Activated CD4-positive, alpha-beta T cell treated with anti-CD3 and anti-CD28 coated beads for 36 hours (primary cell): ENCODE measurements at regions not wholly inside any gene's neighbourhood (a gene's known extent, or its start where the extent isn't known, plus 50 kb on each side); places are given as distances from the start of the nearest gene placed in this dataset.
"Not testable (repeated sequence)": the region's sequence is repeated elsewhere in the genome, so short reads cannot be mapped to it uniquely, and the experiment has no call there.

ENCODE experiments used
- ATAC-seq: fragments of 200-7000 bp; cut with Tn5 transposase; one replicate; pipeline ENCODE4 v1.10.0; 2021; ENCODE audit warnings: mild to moderate bottlenecking, moderate library complexity
- CTCF ChIA-PET: fragments of 350-600 bp; sonication (Branson Sonifier 250); formaldehyde crosslinking; loops from one replicate; lab custom pipeline; 2021; ENCODE audit warnings: antibody characterized with exemption; lab: Charles Lee
- POLR2A ChIA-PET: fragments of 350-600 bp; sonication (Branson Sonifier 250); formaldehyde crosslinking; loops from one replicate; lab custom pipeline; 2021; ENCODE audit warnings: antibody characterized with exemption, inconsistent platforms; lab: Charles Lee
- DNase-seq: peaks from one replicate; pipeline ENCODE4 v3.0.0-alpha.2; 2020
- H3K27ac Mint-ChIP-seq: one replicate; pipeline ENCODE4 v1.8.0; 2021; ENCODE audit warnings: mixed read lengths
- H3K27me3 Mint-ChIP-seq: one replicate; pipeline ENCODE4 v1.8.0; 2021; ENCODE audit warnings: mixed read lengths
- H3K36me3 Mint-ChIP-seq: one replicate; pipeline ENCODE4 v1.8.0; 2021; ENCODE audit warnings: low read depth, mixed read lengths
- H3K4me1 Mint-ChIP-seq: one replicate; pipeline ENCODE4 v1.8.0; 2021; ENCODE audit warnings: mixed read lengths
- H3K4me3 Mint-ChIP-seq: one replicate; pipeline ENCODE4 v1.8.0; 2021; ENCODE audit warnings: mild to moderate bottlenecking, moderate library complexity, mixed read lengths
- H3K9me3 Mint-ChIP-seq: one replicate; pipeline ENCODE4 v1.8.0; 2021; ENCODE audit warnings: low read depth, mixed read lengths
- intact Hi-C, 2 experiments: fragments of 100-400 bp; cut with DNase I in 1 of 2; cut with micrococcal nuclease in 1 of 2; formaldehyde crosslinking; loops; one replicate each; pipeline versions ENCODE4 v1.14.2 to v1.15.1; 2022 to 2024; cut with DNase I, micrococcal nuclease

- H3K9me3 Mint-ChIP-seq, result no peaks in the 10 kb centered on the region
- intact Hi-C loops, result no loop called here
- POLR2A ChIA-PET, result no interaction called here
- H3K27ac Mint-ChIP-seq, result no peak overlapping the region
- ATAC-seq, result no peak
- no peaks in the 10 kb centered on the region for H3K4me1 Mint-ChIP-seq
- DNase-seq, result no peak
- H3K36me3 Mint-ChIP-seq, result no peaks in the 10 kb centered on the region
- H3K4me3 Mint-ChIP-seq, result no peak overlapping the region
- CTCF ChIA-PET, result no interaction called here
- H3K27me3 Mint-ChIP-seq, result no peaks in the 10 kb centered on the region
Measured at GRCh38 chr2:239721991-239722759, 303.0 kb downstream of the NDUFA10 start.

GRCh38 chr2:239721531-239721930 lies 303.6 kb downstream of the NDUFA10 start:
- Mint-ChIP-seq H3K27me3 (no peaks in the 10 kb centered on the region), H3K4me3 (no peak overlapping the region), H3K36me3 (no peaks in the 10 kb centered on the region), H3K27ac (no peak overlapping the region), H3K9me3 (no peaks in the 10 kb centered on the region), H3K4me1 (no peaks in the 10 kb centered on the region)
- ChIA-PET CTCF (interaction anchor here (0.6 to 0.8 kb wide), 2 partner anchors 19 to 152 kb away, joined by 3 to 5 read pairs; no protein-coding TSS in a partner anchor), POLR2A (no interaction called here)
- ATAC-seq (no peak), DNase-seq (no peak)
- intact Hi-C loops, result no loop called here

- no peak for DNase-seq
- no peak overlapping the region for H3K27ac Mint-ChIP-seq
- no peak overlapping the region for H3K4me3 Mint-ChIP-seq
- POLR2A ChIA-PET, result no interaction called here
- H3K27me3 Mint-ChIP-seq, result no peaks in the 10 kb centered on the region
- H3K9me3 Mint-ChIP-seq, result peaks cover 3% of the 10 kb centered on the region
- ATAC-seq, result no peak
- CTCF ChIA-PET, result interaction anchor here (0.6 to 0.8 kb wide), 2 partner anchors 18 to 153 kb away, joined by 3 to 5 read pairs; no protein-coding TSS in a partner anchor
- intact Hi-C loops, result no loop called here
- H3K36me3 Mint-ChIP-seq, result no peaks in the 10 kb centered on the region
- H3K4me1 Mint-ChIP-seq, result no peaks in the 10 kb centered on the region
Measured at GRCh38 chr2:239720361-239721360, 304.5 kb downstream of the NDUFA10 start.

GRCh38 chr2:239719791-239720360 lies 305.3 kb downstream of the NDUFA10 start:
- Mint-ChIP-seq H3K9me3 (peaks cover 3% of the 10 kb centered on the region), H3K27me3 (no peaks in the 10 kb centered on the region), H3K4me1 (no peaks in the 10 kb centered on the region), H3K36me3 (no peaks in the 10 kb centered on the region), H3K27ac (no peak overlapping the region), H3K4me3 (no peak overlapping the region)
- no peak for ATAC-seq
- intact Hi-C loops, result no loop called here
- no peak for DNase-seq
- POLR2A ChIA-PET, result no interaction called here
- CTCF ChIA-PET, result no interaction called here

GRCh38 chr2:239718991-239719390 lies 306.2 kb downstream of the NDUFA10 start:
- H3K36me3 Mint-ChIP-seq, intact Hi-C loops, CTCF ChIA-PET, H3K9me3 Mint-ChIP-seq, H3K4me3 Mint-ChIP-seq, DNase-seq, H3K4me1 Mint-ChIP-seq, H3K27ac Mint-ChIP-seq, H3K27me3 Mint-ChIP-seq, POLR2A ChIA-PET, ATAC-seq: not testable (repeated sequence)

- Mint-ChIP-seq H3K27me3 (no peaks in the 10 kb centered on the region), H3K4me3 (no peak overlapping the region), H3K4me1 (no peaks in the 10 kb centered on the region), H3K27ac (no peak overlapping the region), H3K9me3 (peaks cover 11% of the 10 kb centered on the region), H3K36me3 (no peaks in the 10 kb centered on the region)
- no peak for DNase-seq
- POLR2A ChIA-PET, result no interaction called here
- ATAC-seq, result no peak
- CTCF ChIA-PET, result interaction anchor here (0.6 kb wide), 1 partner anchor 20 kb away, joined by 3 read pairs; no protein-coding TSS in a partner anchor
- intact Hi-C loops, result no loop called here
Measured at GRCh38 chr2:239717706-239718105, 307.4 kb downstream of the NDUFA10 start.

- DNase-seq (no peak), ATAC-seq (no peak)
- intact Hi-C loops, result no loop called here
- POLR2A ChIA-PET, result no interaction called here
- H3K27me3 Mint-ChIP-seq, result no peaks in the 10 kb centered on the region
- H3K36me3 Mint-ChIP-seq, result no peaks in the 10 kb centered on the region
- CTCF ChIA-PET, result no interaction called here
- no peaks in the 10 kb centered on the region for H3K4me1 Mint-ChIP-seq
- H3K4me3 Mint-ChIP-seq, result no peak overlapping the region
- H3K9me3 Mint-ChIP-seq, result peaks cover 11% of the 10 kb centered on the region
- no peak overlapping the region for H3K27ac Mint-ChIP-seq
Measured at GRCh38 chr2:239717319-239717675, 307.8 kb downstream of the NDUFA10 start.

- H3K4me1 Mint-ChIP-seq, result no peaks in the 10 kb centered on the region
- H3K27me3 Mint-ChIP-seq, result peaks cover under 1% of the 10 kb centered on the region
- no peak for DNase-seq
- no peak overlapping the region for H3K27ac Mint-ChIP-seq
- intact Hi-C loops, result no loop called here
- H3K9me3 Mint-ChIP-seq, result peaks cover 11% of the 10 kb centered on the region
- no peak overlapping the region for H3K4me3 Mint-ChIP-seq
- ChIA-PET CTCF (no interaction called here), POLR2A (no interaction called here)
- no peaks in the 10 kb centered on the region for H3K36me3 Mint-ChIP-seq
- no peak for ATAC-seq
Measured at GRCh38 chr2:239716536-239717318, 308.4 kb downstream of the NDUFA10 start.

- intact Hi-C loops, result no loop called here
- CTCF ChIA-PET, result no interaction called here
- no peak overlapping the region for H3K27ac Mint-ChIP-seq
Measured at GRCh38 chr2:239716009-239716408, 309.1 kb downstream of the NDUFA10 start.

GRCh38 chr2:239715606-239716005 lies 309.5 kb downstream of the NDUFA10 start:
- Mint-ChIP-seq H3K36me3 (no peaks in the 10 kb centered on the region), H3K4me3 (no peak overlapping the region), H3K9me3 (peaks cover 11% of the 10 kb centered on the region), H3K4me1 (no peaks in the 10 kb centered on the region), H3K27me3 (peaks cover 5% of the 10 kb centered on the region), H3K27ac (no peak overlapping the region)
- DNase-seq (no peak), ATAC-seq (no peak)
- intact Hi-C loops, result no loop called here
- CTCF ChIA-PET, result no interaction called here
- POLR2A ChIA-PET, result interaction anchor here (0.6 kb wide), 1 partner anchor 41 kb away, joined by 3 read pairs; no protein-coding TSS in a partner anchor

More at GRCh38 chr2:239716009-239716408, 309.1 kb downstream of the NDUFA10 start:
- H3K9me3 Mint-ChIP-seq, result peaks cover 11% of the 10 kb centered on the region
- no peak overlapping the region for H3K4me3 Mint-ChIP-seq
- H3K27me3 Mint-ChIP-seq, result peaks cover 5% of the 10 kb centered on the region
- H3K36me3 Mint-ChIP-seq, result no peaks in the 10 kb centered on the region
- DNase-seq, result no peak
- POLR2A ChIA-PET, result no interaction called here
- H3K4me1 Mint-ChIP-seq, result no peaks in the 10 kb centered on the region
- ATAC-seq, result no peak

GRCh38 chr2:239715202-239715601 lies 309.9 kb downstream of the NDUFA10 start:
- Mint-ChIP-seq H3K36me3 (no peaks in the 10 kb centered on the region), H3K27ac (no peak overlapping the region), H3K4me3 (no peak overlapping the region), H3K27me3 (peaks cover 5% of the 10 kb centered on the region), H3K4me1 (no peaks in the 10 kb centered on the region), H3K9me3 (peaks cover 11% of the 10 kb centered on the region)
- DNase-seq (no peak), ATAC-seq (no peak)
- POLR2A ChIA-PET, result interaction anchor here (0.6 kb wide), 1 partner anchor 41 kb away, joined by 3 read pairs; no protein-coding TSS in a partner anchor
- intact Hi-C loops, result no loop called here
- CTCF ChIA-PET, result no interaction called here
